H9 (cell line): ENCODE measurements at regions not wholly inside any gene's neighbourhood (a gene's known extent, or its start where the extent isn't known, plus 50 kb on each side); places are given as distances from the start of the nearest gene placed in this dataset.

Experiments
- DNase-seq: peaks from one replicate; pipeline ENCODE4 v3.0.0-alpha.2; 2017
- H2AFZ ChIP-seq: one replicate; pipeline ENCODE4 v1.6.1; 2013; ENCODE audit warnings: mild to moderate bottlenecking, low read length, control low read depth, moderate library complexity
- H2AK5ac ChIP-seq: 2 replicates; pipeline ENCODE4 v1.6.1; 2013; ENCODE audit warnings: low read length, control low read depth, mixed read lengths; ENCODE audit not compliant: insufficient read length
- H2BK120ac ChIP-seq: one replicate; pipeline ENCODE4 v1.6.1; 2013; ENCODE audit warnings: low read depth, mild to moderate bottlenecking, low read length, control low read depth, inconsistent platforms; ENCODE audit not compliant: poor library complexity, severe bottlenecking
- H2BK12ac ChIP-seq: 2 replicates; pipeline ENCODE4 v1.6.1; 2013; ENCODE audit warnings: low read length, control low read depth, mixed read lengths, low read depth; ENCODE audit not compliant: insufficient read length
- H2BK15ac ChIP-seq: 2 replicates; pipeline ENCODE4 v1.6.1; 2013; ENCODE audit warnings: low read depth, low read length, control low read depth
- H2BK20ac ChIP-seq: one replicate; pipeline ENCODE4 v1.6.1; 2013; ENCODE audit warnings: low read depth, mild to moderate bottlenecking, low read length, control low read depth, inconsistent platforms; ENCODE audit not compliant: poor library complexity, severe bottlenecking
- H2BK5ac ChIP-seq: 2 replicates; pipeline ENCODE4 v1.6.1; 2013; ENCODE audit warnings: low read length, control low read depth, mixed read lengths; ENCODE audit not compliant: insufficient read length
- H3K14ac ChIP-seq: 2 replicates; pipeline ENCODE4 v1.6.1; 2013; ENCODE audit warnings: low read length, control low read depth; ENCODE audit not compliant: insufficient read depth
- H3K18ac ChIP-seq: 2 replicates; pipeline ENCODE4 v1.6.1; 2013; ENCODE audit warnings: low read depth, mild to moderate bottlenecking, mixed read lengths, low read length, control low read depth; ENCODE audit not compliant: insufficient read length
- H3K23ac ChIP-seq: 2 replicates; pipeline ENCODE4 v1.6.1; 2013; ENCODE audit warnings: low read length, control low read depth, mixed read lengths, low read depth; ENCODE audit not compliant: insufficient read length
- H3K23me2 ChIP-seq: 2 replicates; pipeline ENCODE4 v1.6.1; 2013; ENCODE audit warnings: low read depth, mild to moderate bottlenecking, mixed read lengths, low read length, control low read depth; ENCODE audit not compliant: insufficient read length, poor library complexity, severe bottlenecking
- H3K27ac ChIP-seq: 2 replicates; pipeline ENCODE4 v1.5.1; 2013; ENCODE audit warnings: low read length, control low read depth, mixed read lengths, low read depth; ENCODE audit not compliant: insufficient read length
- H3K27me3 ChIP-seq: 2 replicates; pipeline ENCODE4 v1.6.1; 2013; ENCODE audit warnings: low read length, control low read depth, inconsistent platforms; ENCODE audit not compliant: insufficient read depth
- H3K4ac ChIP-seq: 2 replicates; pipeline ENCODE4 v1.6.1; 2013; ENCODE audit warnings: low read depth, mild to moderate bottlenecking, control low read depth, inconsistent platforms, low read length, moderate library complexity
- H3K4me1 ChIP-seq: 2 replicates; pipeline ENCODE4 v1.6.1; 2013; ENCODE audit warnings: low read length, control low read depth, inconsistent platforms; ENCODE audit not compliant: insufficient read depth
- H3K4me2 ChIP-seq: 2 replicates; pipeline ENCODE4 v1.6.1; 2013; ENCODE audit warnings: low read length, control low read depth, mixed read lengths; ENCODE audit not compliant: insufficient read length, insufficient read depth
- H3K56ac ChIP-seq: 2 replicates; pipeline ENCODE4 v1.6.1; 2013; ENCODE audit warnings: low read depth, mild to moderate bottlenecking, mixed read lengths, low read length, control low read depth; ENCODE audit not compliant: insufficient read length
- H3K79me1 ChIP-seq: 2 replicates; pipeline ENCODE4 v1.6.1; 2013; ENCODE audit warnings: low read depth, mild to moderate bottlenecking, moderate library complexity, low read length, control low read depth, inconsistent platforms; ENCODE audit not compliant: insufficient read depth, poor library complexity, severe bottlenecking
- H3K79me2 ChIP-seq: 2 replicates; pipeline ENCODE4 v1.6.1; 2013; ENCODE audit warnings: low read length, control low read depth, inconsistent platforms; ENCODE audit not compliant: insufficient read depth
- H3K9ac ChIP-seq: 2 replicates; pipeline ENCODE4 v1.6.1; 2013; ENCODE audit warnings: low read length, control low read depth, mixed read lengths; ENCODE audit not compliant: insufficient read length; ENCODE audit errors: extremely low read depth
- H3K9me3 ChIP-seq: one replicate; pipeline ENCODE4 v1.6.1; 2013; ENCODE audit warnings: low read depth, low read length, inconsistent platforms; ENCODE audit not compliant: control insufficient read depth
- H3T11ph ChIP-seq: one replicate; pipeline ENCODE4 v1.6.1; 2013; ENCODE audit warnings: mild to moderate bottlenecking, low read length, control low read depth, inconsistent platforms
- H4K20me1 ChIP-seq: one replicate; pipeline ENCODE4 v1.6.1; 2013; ENCODE audit not compliant: control insufficient read depth, insufficient read length, insufficient read depth
- H4K5ac ChIP-seq: 2 replicates; pipeline ENCODE4 v1.6.1; 2013; ENCODE audit warnings: low read depth, mild to moderate bottlenecking, mixed read lengths, low read length, control low read depth; ENCODE audit not compliant: insufficient read length
- H4K8ac ChIP-seq: replicated peaks from 2 replicates; pipeline ENCODE4 v1.6.1; 2013; ENCODE audit warnings: low read length, control low read depth, mixed read lengths, low read depth; ENCODE audit not compliant: insufficient read length
- H4K91ac ChIP-seq: 2 replicates; pipeline ENCODE4 v1.6.1; 2013; ENCODE audit warnings: low read depth, mild to moderate bottlenecking, moderate library complexity, mixed read lengths, low read length, control low read depth; ENCODE audit not compliant: insufficient read length
- H3K27ac Mint-ChIP-seq, 3 experiments: 2 replicates in 2 of 3; 3 replicates in 1 of 3; pipeline ENCODE4 v1.8.0; 2020 to 2021; ENCODE audit warnings: mixed read lengths in 3 of 3, mild to moderate bottlenecking in 1 of 3, moderate library complexity in 1 of 3
- H3K27me3 Mint-ChIP-seq: 2 replicates; pipeline ENCODE4 v1.8.0; 2021; ENCODE audit warnings: low read depth, mild to moderate bottlenecking, moderate library complexity, mixed read lengths
- H3K36me3 Mint-ChIP-seq, 3 experiments: 2 replicates in 2 of 3; 3 replicates in 1 of 3; pipeline ENCODE4 v1.8.0; 2020 to 2021; ENCODE audit warnings: low read depth in 3 of 3, mixed read lengths in 3 of 3; ENCODE audit not compliant: insufficient read depth in 1 of 3
- H3K4me1 Mint-ChIP-seq, 2 experiments: 2 replicates each; pipeline ENCODE4 v1.8.0; 2020; ENCODE audit warnings: mixed read lengths in 2 of 2
- H3K4me3 Mint-ChIP-seq, 2 experiments: 2 replicates in 1 of 2; 3 replicates in 1 of 2; pipeline ENCODE4 v1.8.0; 2020 to 2021; ENCODE audit warnings: mild to moderate bottlenecking in 2 of 2, mixed read lengths in 2 of 2, moderate library complexity in 1 of 2
- H3K9me3 Mint-ChIP-seq, 2 experiments: 2 replicates in 1 of 2; 3 replicates in 1 of 2; pipeline ENCODE4 v1.8.0; 2020; ENCODE audit warnings: mild to moderate bottlenecking in 2 of 2, mixed read lengths in 2 of 2, moderate library complexity in 1 of 2
- CTCF ChIP-seq: fragments of 200-600 bp; sonication (generic); conservative IDR thresholded peaks from 3 replicates; pipeline ENCODE4 v1.8.0; 2021; ENCODE audit warnings: antibody characterized with exemption, mild to moderate bottlenecking
- WGBS: extraction: QIAGEN DNeasy Blood & Tissue Kit; methylation state at CpG from one replicate; pipeline ENCODE4 v1.1.7; 2013; ENCODE audit warnings: missing lambda C conversion rate, low lambda C conversion rate, mixed read lengths; ENCODE audit not compliant: insufficient read length; ENCODE audit errors: extremely low coverage; 5-methylcytosine and 5-hydroxymethylcytosine counted together

- Histone ChIP-seq H3K23ac (no peak overlapping the region), H3K23me2 (no peaks in the 10 kb centered on the region), H3K4me2 (no peak overlapping the region), H2BK12ac (no peak overlapping the region), H3K56ac (no peak overlapping the region), H3K79me2 (no peaks in the 10 kb centered on the region), H3K9me3 (no peaks in the 10 kb centered on the region), H2BK5ac (no peak overlapping the region), H3T11ph (no peak overlapping the region), H3K27ac (no peak overlapping the region), H2BK20ac (no peak overlapping the region), H3K79me1 (no peaks in the 10 kb centered on the region), H3K4me1 (no peaks in the 10 kb centered on the region), H4K5ac (no peak overlapping the region), H3K27me3 (no peaks in the 10 kb centered on the region), H2BK120ac (no peak overlapping the region), H3K14ac (no peak overlapping the region), H4K8ac (no peak overlapping the region), H2AFZ (no peak overlapping the region), H3K9ac (no peak overlapping the region), H4K91ac (no peak overlapping the region), H3K4ac (no peak overlapping the region), H2BK15ac (no peak overlapping the region), H4K20me1 (no peaks in the 10 kb centered on the region), H2AK5ac (no peak overlapping the region), H3K18ac (no peak overlapping the region)
- no CpG with 5 or more reads among the region's 4 CpGs for WGBS
- TF ChIP-seq CTCF, result no peak
- no peak for DNase-seq
- H3K27ac Mint-ChIP-seq, result no peak overlapping the region
- no peak overlapping the region for H3K4me3 Mint-ChIP-seq
- peaks cover 3 to 8% of the 10 kb centered on the region in 2 experiments; a peak in 2 of 4 replicates for H3K4me1 Mint-ChIP-seq
- H3K36me3 Mint-ChIP-seq, result no peaks in the 10 kb centered on the region; a peak in 1 of 7 replicates
- no peaks in the 10 kb centered on the region for H3K9me3 Mint-ChIP-seq
- H3K27me3 Mint-ChIP-seq, result no peaks in the 10 kb centered on the region; the same call in 1 of the 2 replicates
Observed at GRCh38 chr5:68744206-68744605, 349.6 kb upstream of the SLC30A5 start.
